T-cell (primary cell): ENCODE measurements at regions not wholly inside any gene's neighbourhood (a gene's known extent, or its start where the extent isn't known, plus 50 kb on each side); places are given as distances from the start of the nearest gene placed in this dataset.

Source experiments
- ATAC-seq, 4 experiments: fragments of 200-7000 bp in 3 of 4; fragments of 150-1000 bp in 1 of 4; cut with Tn5 transposase; replicated peaks in 1 of 4; 1 replicate in 3 of 4; 2 replicates in 1 of 4; pipeline ENCODE4 v1.10.0; 2021; ENCODE audit warnings: moderate library complexity in 3 of 4, mild to moderate bottlenecking in 2 of 4, moderate number of reproducible peaks in 1 of 4
- CTCF ChIA-PET, 2 donors: fragments of 300-600 bp; sonication (Branson Sonifier 250); formaldehyde crosslinking; loops; one replicate each; lab custom pipeline; 2022; ENCODE audit warnings: antibody characterized with exemption in 2 of 2; lab: Charles Lee
- POLR2A ChIA-PET, 2 donors: fragments of 300-600 bp; sonication (Branson Sonifier 250); formaldehyde crosslinking; loops; one replicate each; lab custom pipeline; 2022; ENCODE audit warnings: antibody characterized with exemption in 2 of 2; lab: Charles Lee
- DNase-seq, 35 experiments: peaks; one replicate each; pipeline versions ENCODE4 v3.0.0 to v3.0.0-alpha.2; 2013 to 2023
- H3K27ac ChIP-seq: one replicate; pipeline ENCODE4 v1.5.1; 2013; ENCODE audit warnings: low read length
- H3K27me3 ChIP-seq, 2 experiments: replicated peaks in 1 of 2; 1 replicate in 1 of 2; 2 replicates in 1 of 2; pipeline versions ENCODE4 v1.6.1 to v1.7.0; 2013; ENCODE audit warnings: low read length in 1 of 2, mixed read lengths in 1 of 2; ENCODE audit not compliant: control insufficient read depth in 2 of 2, insufficient read depth in 2 of 2; ENCODE audit errors: extremely low read depth in 1 of 2
- H3K36me3 ChIP-seq, 2 donors: 1 replicate in 1 of 2; 2 replicates in 1 of 2; pipeline versions ENCODE4 v1.6.1 to v1.7.0; 2013; ENCODE audit warnings: low read length in 1 of 2; ENCODE audit not compliant: control insufficient read depth in 2 of 2, insufficient read depth in 1 of 2; ENCODE audit errors: extremely low read depth in 1 of 2
- H3K4me1 ChIP-seq, 2 experiments: 1 replicate in 1 of 2; 2 replicates in 1 of 2; pipeline versions ENCODE4 v1.6.1 to v1.7.0; 2013; ENCODE audit warnings: low read length in 2 of 2, mixed read lengths in 1 of 2; ENCODE audit not compliant: insufficient read depth in 2 of 2, control insufficient read depth in 1 of 2; ENCODE audit errors: extremely low read depth in 1 of 2
- H3K4me3 ChIP-seq, 2 donors: 1 replicate in 1 of 2; 2 replicates in 1 of 2; pipeline versions ENCODE4 v1.5.1 to v1.7.0; 2013; ENCODE audit warnings: mild to moderate bottlenecking in 2 of 2, low read length in 1 of 2, moderate library complexity in 1 of 2; ENCODE audit not compliant: control insufficient read depth in 1 of 2; ENCODE audit errors: extremely low read depth in 1 of 2
- H3K9me3 ChIP-seq: 2 replicates; pipeline ENCODE4 v1.7.0; 2013
- H3K27ac Mint-ChIP-seq, 2 donors: one replicate each; pipeline ENCODE4 v1.8.0; 2020 to 2021; ENCODE audit warnings: mild to moderate bottlenecking in 2 of 2, mixed read lengths in 2 of 2
- H3K27me3 Mint-ChIP-seq, 2 donors: one replicate each; pipeline ENCODE4 v1.8.0; 2021 to 2022; ENCODE audit warnings: mixed read lengths in 2 of 2
- H3K36me3 Mint-ChIP-seq: one replicate; pipeline ENCODE4 v1.8.0; 2021; ENCODE audit warnings: mixed read lengths
- H3K4me1 Mint-ChIP-seq, 3 donors: one replicate each; pipeline ENCODE4 v1.8.0; 2020 to 2022; ENCODE audit warnings: mixed read lengths in 3 of 3, mild to moderate bottlenecking in 1 of 3
- H3K4me3 Mint-ChIP-seq, 3 donors: one replicate each; pipeline ENCODE4 v1.8.0; 2020 to 2022; ENCODE audit warnings: mild to moderate bottlenecking in 3 of 3, mixed read lengths in 3 of 3, moderate library complexity in 3 of 3
- H3K9me3 Mint-ChIP-seq, 3 donors: one replicate each; pipeline ENCODE4 v1.8.0; 2020 to 2022; ENCODE audit warnings: mixed read lengths in 3 of 3
- WGBS: methylation state at CpG from one replicate; pipeline ENCODE4 v1.1.5; 2013; ENCODE audit warnings: missing lambda C conversion rate; ENCODE audit not compliant: insufficient coverage; 5-methylcytosine and 5-hydroxymethylcytosine counted together

GRCh38 chr1:201753492-201753891 is 75.5 kb upstream of the IPO9 start:
- Histone ChIP-seq H3K9me3 (no peaks in the 10 kb centered on the region), H3K27ac (no peak overlapping the region), H3K36me3 (no peaks in the 10 kb centered on the region), H3K4me1 (no peaks in the 10 kb centered on the region), H3K27me3 (no peaks in the 10 kb centered on the region), H3K4me3 (no peak overlapping the region)
- CTCF ChIA-PET: no interaction called here
- DNase-seq (no peak), ATAC-seq (no peak)
- H3K4me3 Mint-ChIP-seq: no peak overlapping the region
- H3K36me3 Mint-ChIP-seq: no peaks in the 10 kb centered on the region
- H3K27me3 Mint-ChIP-seq: peaks cover 6 to 17% of the 10 kb centered on the region in 2 donors
- WGBS: no CpG with 5 or more reads among the region's 3 CpGs
- H3K9me3 Mint-ChIP-seq: no peaks in the 10 kb centered on the region
- POLR2A ChIA-PET: no interaction called here
- H3K27ac Mint-ChIP-seq: no peak overlapping the region
- peaks cover 12 to 24% (median 16%) of the 10 kb centered on the region in 3 donors for H3K4me1 Mint-ChIP-seq

GRCh38 chr1:201754353-201754752 is 74.6 kb upstream of the IPO9 start:
- POLR2A ChIA-PET: no interaction called here
- Histone ChIP-seq H3K36me3 (no peaks in the 10 kb centered on the region), H3K4me3 (no peak overlapping the region), H3K4me1 (no peaks in the 10 kb centered on the region), H3K9me3 (no peaks in the 10 kb centered on the region), H3K27ac (no peak overlapping the region), H3K27me3 (no peaks in the 10 kb centered on the region)
- Mint-ChIP-seq H3K27ac (no peak overlapping the region), H3K27me3 (peaks cover 6 to 17% of the 10 kb centered on the region in 2 donors), H3K9me3 (no peaks in the 10 kb centered on the region), H3K36me3 (no peaks in the 10 kb centered on the region), H3K4me1 (peaks cover 12 to 24% (median 16%) of the 10 kb centered on the region in 3 donors), H3K4me3 (no peak overlapping the region)
- CTCF ChIA-PET: no interaction called here
- WGBS: 93% methylated on average over 3 of the region's 4 CpGs
- ATAC-seq: no peak
- no peak for DNase-seq

- DNase-seq (no peak), ATAC-seq (no peak)
- H3K27ac Mint-ChIP-seq: no peak overlapping the region
- H3K36me3 Mint-ChIP-seq: no peaks in the 10 kb centered on the region
- Histone ChIP-seq H3K4me1 (no peaks in the 10 kb centered on the region), H3K9me3 (no peaks in the 10 kb centered on the region), H3K36me3 (no peaks in the 10 kb centered on the region), H3K4me3 (no peak overlapping the region), H3K27ac (no peak overlapping the region), H3K27me3 (no peaks in the 10 kb centered on the region)
- H3K4me3 Mint-ChIP-seq: no peak overlapping the region
- H3K4me1 Mint-ChIP-seq: peaks cover 12 to 19% (median 16%) of the 10 kb centered on the region in 3 donors
- POLR2A ChIA-PET: no interaction called here
- H3K9me3 Mint-ChIP-seq: no peaks in the 10 kb centered on the region
- CTCF ChIA-PET: no interaction called here
- H3K27me3 Mint-ChIP-seq: peaks cover 6 to 17% of the 10 kb centered on the region in 2 donors
These were observed 73.8 kb upstream of the IPO9 start for GRCh38 chr1:201755200-201755599.

- Mint-ChIP-seq H3K27me3 (peaks cover 6 to 13% of the 10 kb centered on the region in 2 donors), H3K9me3 (no peaks in the 10 kb centered on the region), H3K27ac (no peak overlapping the region), H3K36me3 (no peaks in the 10 kb centered on the region), H3K4me3 (no peak overlapping the region), H3K4me1 (peaks cover 8 to 12% (median 10%) of the 10 kb centered on the region in 3 donors)
- H3K4me1 ChIP-seq: no peaks in the 10 kb centered on the region
- POLR2A ChIA-PET: no interaction called here
- ATAC-seq: no peak
- no peaks in the 10 kb centered on the region for H3K27me3 ChIP-seq
- H3K9me3 ChIP-seq: no peaks in the 10 kb centered on the region
- H3K36me3 ChIP-seq: no peaks in the 10 kb centered on the region
- CTCF ChIA-PET: no interaction called here
- no peak for DNase-seq
- H3K4me3 ChIP-seq: no peak overlapping the region
- no peak overlapping the region for H3K27ac ChIP-seq
These were observed 72.6 kb upstream of the IPO9 start for GRCh38 chr1:201756406-201756805.

- no peak overlapping the region for H3K27ac Mint-ChIP-seq
These were observed 70.4 kb upstream of the IPO9 start for GRCh38 chr1:201758499-201759050.

GRCh38 chr1:201759194-201759815 is 69.7 kb upstream of the IPO9 start:
- no peak overlapping the region for H3K27ac Mint-ChIP-seq
- ATAC-seq (no peak), DNase-seq (no peak)
- H3K4me3 Mint-ChIP-seq: no peak overlapping the region
- H3K27me3 Mint-ChIP-seq: peaks cover 4 to 8% of the 10 kb centered on the region in 2 donors
- Histone ChIP-seq H3K27me3 (no peaks in the 10 kb centered on the region), H3K27ac (no peak overlapping the region), H3K9me3 (no peaks in the 10 kb centered on the region), H3K4me1 (no peaks in the 10 kb centered on the region), H3K36me3 (no peaks in the 10 kb centered on the region), H3K4me3 (no peak overlapping the region)
- no peaks in the 10 kb centered on the region for H3K9me3 Mint-ChIP-seq
- peaks cover 3% of the 10 kb centered on the region for H3K36me3 Mint-ChIP-seq
- POLR2A ChIA-PET: no interaction called here
- CTCF ChIA-PET: interaction anchor here in 1 of 2 donors (1.1 kb wide), 1 partner anchor 14 kb away, joined by 3 read pairs; no protein-coding TSS in a partner anchor
- 93% methylated on average over 3 of the region's 3 CpGs for WGBS
- H3K4me1 Mint-ChIP-seq: peaks cover 7 to 12% (median 9%) of the 10 kb centered on the region in 3 donors

More at GRCh38 chr1:201758499-201759050, 70.4 kb upstream of the IPO9 start:
- no peak overlapping the region for H3K4me3 ChIP-seq
- no peaks in the 10 kb centered on the region for H3K9me3 ChIP-seq
- Mint-ChIP-seq H3K9me3 (no peaks in the 10 kb centered on the region), H3K36me3 (peaks cover 2% of the 10 kb centered on the region), H3K4me3 (no peak overlapping the region), H3K4me1 (peaks cover 7 to 12% (median 9%) of the 10 kb centered on the region in 3 donors), H3K27me3 (peaks cover 6 to 13% of the 10 kb centered on the region in 2 donors)
- H3K27me3 ChIP-seq: no peaks in the 10 kb centered on the region
- ChIA-PET CTCF (no interaction called here), POLR2A (no interaction called here)
- H3K36me3 ChIP-seq: no peaks in the 10 kb centered on the region
- no peaks in the 10 kb centered on the region for H3K4me1 ChIP-seq
- no CpG with 5 or more reads among the region's 4 CpGs for WGBS
- DNase-seq: no peak
- ATAC-seq: no peak
- H3K27ac ChIP-seq: no peak overlapping the region
